GM12878 (cell line): ENCODE measurements at regions not wholly inside any gene's neighbourhood (a gene's known extent, or its start where the extent isn't known, plus 50 kb on each side); places are given as distances from the start of the nearest gene placed in this dataset.

Experiments used
- BCLAF1 ChIP-seq: fragments of 450-650 bp; IDR thresholded peaks from 2 replicates; pipeline ENCODE4 v1.6.1; 2017; ENCODE audit warnings: antibody characterized with exemption, mild to moderate bottlenecking, moderate library complexity
- CBX5 ChIP-seq: sonication (generic); IDR thresholded peaks from 2 replicates; pipeline ENCODE4 v1.6.1; 2016; ENCODE audit warnings: low read depth, moderate library complexity, mild to moderate bottlenecking, inconsistent platforms
- CHD2 ChIP-seq: IDR thresholded peaks from 2 replicates; pipeline ENCODE4 v1.6.1; 2011; ENCODE audit warnings: low read depth, low read length, improper control_type of control experiment, borderline replicate concordance
- CTCF ChIP-seq, 3 experiments: IDR thresholded peaks in 2 of 3; conservative IDR thresholded peaks in 1 of 3; 2 replicates each; pipeline ENCODE4 v1.5.1; 2011; ENCODE audit warnings: low read depth in 3 of 3, low read length in 3 of 3, mild to moderate bottlenecking in 3 of 3, control low read depth in 2 of 3, moderate library complexity in 2 of 3, inconsistent platforms in 1 of 3, mixed read lengths in 1 of 3; ENCODE audit not compliant: control insufficient read depth in 2 of 3, insufficient read depth in 1 of 3; ENCODE audit errors: extremely low read depth in 1 of 3
- EGR1 ChIP-seq, 2 experiments: IDR thresholded peaks; 1 replicate in 1 of 2; 2 replicates in 1 of 2; pipeline ENCODE4 v1.6.1; 2011 to 2012; ENCODE audit warnings: low read depth in 2 of 2, low read length in 2 of 2, borderline replicate concordance in 1 of 2, mild to moderate bottlenecking in 1 of 2, moderate library complexity in 1 of 2
- GABPA ChIP-seq: IDR thresholded peaks from 2 replicates; pipeline ENCODE4 v1.6.1; 2014; ENCODE audit warnings: antibody characterized with exemption, low read depth, mild to moderate bottlenecking, inconsistent platforms
- MAX ChIP-seq: IDR thresholded peaks from 2 replicates; pipeline ENCODE4 v1.6.1; 2012; ENCODE audit warnings: low read depth, low read length, improper control_type of control experiment
- SPI1 ChIP-seq: IDR thresholded peaks from 2 replicates; pipeline ENCODE4 v1.6.1; 2011; ENCODE audit warnings: low read depth, mild to moderate bottlenecking, low read length, moderate library complexity, borderline replicate concordance; ENCODE audit not compliant: insufficient read depth

GRCh38 chrX:140608111-140608510 is 101.4 kb upstream of the LINC00632 start:
- TF ChIP-seq CTCF (IDR thresholded peaks at IDR 0.05 in 2 of 3, conservative IDR thresholded peaks at IDR 0.05 in 1 of 3; ENCODE audit: control insufficient read depth in 2 of 3, extremely low read depth in 1 of 3, insufficient read depth in 1 of 3, low read depth in 3 of 3, low read length in 3 of 3) (no peak), MAX (no peak), EGR1 (IDR thresholded peaks at IDR 0.05; ENCODE audit: borderline replicate concordance in 1 of 2, low read depth in 2 of 2, low read length in 2 of 2) (no peak), GABPA (no peak), SPI1 (no peak), CHD2 (no peak), CBX5 (no peak), BCLAF1 (no peak)
